HG03432 (cell line): ENCODE measurements at regions not wholly inside any gene's neighbourhood (a gene's known extent, or its start where the extent isn't known, plus 50 kb on each side); places are given as distances from the start of the nearest gene placed in this dataset.

Source experiments
- ATAC-seq: cut with Tn5 transposase; IDR thresholded peaks from one replicate; pipeline ENCODE4 v1.9.1; 2021; ENCODE audit warnings: mild to moderate bottlenecking, moderate library complexity; ENCODE audit not compliant: unreplicated experiment

DNA sequence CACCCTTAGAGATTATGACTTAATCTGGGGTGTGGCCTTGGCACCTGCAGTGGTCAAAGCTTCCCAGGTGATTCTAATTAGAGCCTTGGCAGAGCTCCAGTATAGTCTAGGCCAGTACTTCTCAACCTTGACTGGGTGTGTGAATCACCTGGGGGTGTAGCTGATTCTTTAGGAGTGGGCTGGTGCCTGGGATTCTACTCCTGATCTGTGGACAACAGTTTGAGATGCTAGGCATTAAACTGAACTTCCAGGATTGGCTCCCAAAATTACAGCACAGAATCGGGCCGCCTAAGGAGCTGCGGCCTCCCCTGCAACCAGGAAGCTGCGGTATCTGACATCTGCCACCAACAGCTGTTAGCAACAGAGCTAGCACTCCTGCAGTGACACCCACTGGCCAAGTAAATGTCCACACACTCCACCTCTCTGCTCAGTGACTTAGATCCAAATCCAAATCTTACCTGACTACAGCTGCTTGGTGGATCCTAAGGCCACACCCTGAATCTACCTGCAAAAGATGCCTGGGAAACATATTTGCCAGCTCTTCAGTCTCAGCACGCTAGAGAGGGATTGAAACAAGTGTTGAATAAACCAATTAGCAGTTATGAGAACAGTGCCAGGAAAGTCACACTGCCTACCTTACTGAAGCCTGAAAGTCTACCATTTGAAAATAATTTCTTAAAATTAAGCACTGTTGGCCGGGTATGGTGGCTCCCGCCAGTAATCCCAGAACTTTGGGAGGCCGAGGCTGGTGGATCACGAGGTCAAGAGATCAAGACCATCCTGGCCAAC lies 126.7 kb downstream of the UNC5CL start:
- no peak for ATAC-seq

DNA sequence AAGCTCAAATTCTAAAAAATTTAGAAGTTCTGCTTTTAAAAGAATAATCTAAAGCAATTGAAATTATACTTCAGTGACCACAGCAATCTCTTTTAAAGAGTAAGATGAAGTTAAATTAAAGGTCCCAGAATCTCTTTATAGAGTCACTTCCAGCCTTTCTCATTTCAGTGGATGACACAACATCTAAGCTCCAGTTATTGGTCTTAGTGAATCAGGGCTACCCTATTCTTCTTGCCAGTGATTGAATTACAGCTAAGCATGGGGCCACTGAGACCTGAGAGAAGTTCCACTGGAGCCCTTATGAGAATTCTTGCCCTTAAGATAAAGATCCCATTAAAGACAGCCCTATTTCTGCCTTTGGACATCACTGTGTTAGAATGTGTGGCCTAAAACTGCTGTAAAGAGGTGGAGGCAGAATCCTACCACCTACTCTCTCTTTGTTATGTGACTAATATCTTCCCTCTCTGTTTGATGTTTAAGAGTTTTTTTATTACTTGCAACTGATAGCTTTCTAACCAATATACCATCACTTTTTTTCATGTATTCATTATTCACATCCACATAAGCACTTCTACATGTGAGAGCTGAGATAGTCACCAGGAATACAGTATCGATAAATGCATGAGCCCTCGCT lies 128.6 kb downstream of the UNC5CL start:
- ATAC-seq: no peak

DNA sequence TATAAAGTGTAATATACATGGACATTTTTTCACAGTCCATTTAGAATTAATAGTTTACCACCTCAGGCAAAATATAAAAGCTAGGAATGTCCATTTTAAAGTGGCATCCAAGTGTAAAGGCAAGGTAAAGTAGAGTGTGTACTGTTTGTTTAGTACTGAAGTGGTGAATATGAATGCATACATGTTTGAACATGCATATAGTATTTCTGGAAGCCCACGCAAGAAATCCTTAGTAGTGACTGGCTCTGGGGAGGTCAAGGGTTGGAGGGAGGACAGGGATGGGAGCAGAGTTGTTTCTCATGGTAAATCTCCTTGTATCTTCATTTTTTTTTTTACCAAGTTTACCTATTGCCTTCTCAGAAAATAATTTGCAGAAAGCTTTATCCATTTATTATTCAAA lies 129.2 kb downstream of the UNC5CL start:
- no peak for ATAC-seq

DNA sequence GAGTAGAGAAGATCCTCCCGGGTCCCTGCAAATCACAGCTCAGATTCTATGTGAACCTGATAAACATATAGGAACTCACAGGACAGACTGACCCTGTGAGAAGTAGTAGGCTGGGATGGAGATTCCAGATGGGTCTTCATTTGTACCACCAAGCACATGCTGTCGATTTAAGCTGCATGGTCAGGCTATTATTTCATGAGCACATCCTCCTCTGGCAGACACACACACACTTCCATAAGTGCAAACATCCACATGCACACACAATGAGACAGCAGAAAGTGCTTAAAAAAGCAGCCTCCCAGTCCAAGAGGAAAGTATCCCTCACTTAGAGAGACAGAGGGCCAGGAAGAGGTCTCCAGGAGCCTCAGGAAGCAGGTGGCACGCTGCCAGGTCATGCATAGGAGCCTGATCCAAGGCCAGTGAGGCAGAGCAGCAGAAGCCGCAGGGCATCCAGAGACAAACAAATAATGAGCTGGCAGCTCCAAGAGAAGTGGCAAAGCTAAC lies 131.8 kb downstream of the UNC5CL start:
- no peak for ATAC-seq

DNA sequence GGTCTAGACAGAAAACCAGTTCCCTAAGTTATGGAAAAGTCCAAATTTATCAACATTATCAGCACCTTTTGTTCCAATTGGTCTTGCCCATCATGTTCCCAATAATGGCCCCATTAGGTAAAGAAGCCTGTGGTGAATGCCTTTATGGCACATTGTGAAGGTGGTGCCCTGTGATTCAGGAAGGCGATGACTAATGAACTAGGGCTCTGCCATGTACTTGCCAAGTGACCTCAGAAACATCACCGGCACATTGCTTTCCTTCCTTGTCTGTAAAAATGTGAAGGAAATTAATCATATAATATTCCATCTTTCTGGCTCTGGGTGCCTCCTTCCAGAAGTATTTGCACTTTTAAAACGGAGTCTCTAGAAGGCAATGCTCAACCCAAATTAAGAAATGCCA lies 132.3 kb downstream of the UNC5CL start:
- ATAC-seq: no peak

DNA sequence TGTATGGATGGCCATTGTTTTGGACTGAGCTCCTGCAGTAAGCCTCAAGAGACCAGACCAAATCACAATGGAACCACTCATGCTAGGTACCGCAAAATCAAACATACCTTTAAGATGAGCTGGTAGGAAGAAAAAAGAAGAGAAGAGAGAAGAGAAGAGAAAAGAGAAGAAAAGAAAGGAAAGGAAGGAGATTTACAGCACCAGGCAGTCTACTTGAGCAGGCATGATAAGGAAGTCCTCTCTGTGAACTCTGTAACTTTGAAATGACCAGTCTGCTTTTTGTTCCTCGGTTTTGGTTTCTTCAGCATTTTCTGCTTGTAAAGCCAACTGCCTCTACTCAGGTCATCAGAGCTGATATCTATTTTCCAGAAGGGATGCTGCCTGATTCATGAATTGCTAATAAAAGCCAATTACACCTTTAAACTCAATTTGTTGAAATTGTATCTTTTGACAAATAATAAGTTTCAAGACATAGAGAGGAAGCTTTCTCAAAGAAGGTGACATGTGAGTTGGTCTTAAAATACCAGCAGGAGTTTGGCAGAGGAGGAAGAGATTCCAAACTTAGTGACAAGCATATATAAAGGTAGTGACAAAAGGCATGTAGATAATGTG lies 134.3 kb downstream of the UNC5CL start:
- ATAC-seq: no peak

GRCh38 chr6:40903456-40903855 lies 135.6 kb downstream of the UNC5CL start:
- no peak for ATAC-seq

GRCh38 chr6:40901322-40902055 lies 137.5 kb downstream of the UNC5CL start:
- ATAC-seq: no peak

DNA sequence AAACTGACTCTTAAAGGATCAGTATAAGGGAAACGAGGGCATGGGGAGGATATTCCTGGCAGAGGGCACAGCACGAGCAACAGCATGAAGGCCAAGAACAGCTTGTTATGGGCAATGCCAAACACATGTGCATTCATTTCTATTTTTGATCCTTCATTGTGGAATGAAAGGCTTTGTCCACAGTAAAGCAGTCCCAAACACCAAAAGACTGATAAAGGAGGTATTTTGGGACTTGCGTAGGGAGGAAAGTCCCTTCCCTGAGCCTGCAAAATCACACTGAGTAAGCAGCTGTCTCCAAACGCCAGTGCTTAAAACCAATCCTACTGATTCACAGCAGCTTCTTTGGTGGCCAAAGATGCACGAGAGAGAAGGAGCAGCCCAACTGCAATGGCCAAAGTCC lies 138.2 kb downstream of the UNC5CL start:
- no peak for ATAC-seq

GRCh38 chr6:40899684-40900155 lies 139.3 kb downstream of the UNC5CL start:
- ATAC-seq: no peak

GRCh38 chr6:40898073-40898472 lies 140.9 kb downstream of the UNC5CL start:
- no peak for ATAC-seq

- no peak for ATAC-seq
Observed at GRCh38 chr6:40897390-40898003, 141.5 kb downstream of the UNC5CL start.

DNA sequence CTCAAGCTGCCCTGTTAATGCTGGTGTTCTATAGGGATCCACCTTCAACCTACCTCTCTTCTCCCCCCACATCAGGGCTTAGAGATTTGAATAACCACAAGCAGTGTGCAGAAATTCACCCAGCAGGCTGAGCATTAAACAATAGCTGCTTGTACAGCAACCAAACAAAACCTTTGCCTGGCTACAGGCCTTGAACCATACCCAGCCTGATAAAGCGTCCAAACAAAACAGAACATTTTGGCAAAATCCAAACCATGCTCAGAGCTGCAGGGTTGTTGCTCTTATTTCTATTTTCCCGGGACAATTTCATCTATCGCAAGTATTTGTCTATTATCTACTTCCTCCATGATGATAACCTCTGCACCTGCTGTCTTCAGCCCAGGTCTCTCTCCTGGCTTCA lies 142.3 kb downstream of the UNC5CL start:
- no peak for ATAC-seq

DNA sequence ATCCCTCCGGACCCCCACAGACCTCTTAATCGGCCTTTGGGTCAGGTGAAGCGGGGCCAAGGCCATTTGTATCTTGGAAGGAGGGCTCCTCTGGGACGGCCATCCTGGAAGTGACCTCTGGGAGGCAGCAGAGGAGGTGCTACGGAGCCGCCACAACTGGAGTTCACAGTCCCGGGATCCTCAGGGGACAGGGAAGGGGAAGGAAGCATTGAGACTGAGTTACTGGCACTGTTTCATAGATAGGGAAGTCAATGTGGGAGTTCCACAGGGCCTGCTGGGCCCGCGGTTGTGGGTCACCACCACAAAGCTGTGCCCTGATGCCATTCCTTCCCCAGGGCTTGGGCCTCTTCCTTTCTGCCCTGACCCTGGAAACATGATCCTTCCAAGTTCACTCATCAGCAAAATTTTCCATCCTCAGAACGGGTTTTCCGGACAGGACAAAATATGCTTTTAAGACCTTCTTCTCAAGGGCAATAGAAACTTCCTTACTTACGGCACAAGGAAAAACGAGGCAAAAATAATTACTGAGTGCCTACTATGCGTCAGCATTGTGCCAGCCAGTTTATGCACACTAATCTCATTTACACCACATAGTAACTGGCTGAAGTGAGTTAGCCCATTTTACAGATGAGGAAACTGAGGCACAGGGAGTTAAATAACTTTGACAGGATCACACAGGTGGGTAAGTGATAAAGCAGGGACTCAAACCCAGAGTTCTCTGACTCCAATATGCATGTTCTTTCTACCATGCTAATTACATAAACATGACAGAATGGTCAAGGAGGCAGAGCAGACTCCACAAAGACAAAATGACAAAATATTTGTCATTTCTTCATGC lies 143.8 kb downstream of the UNC5CL start:
- ATAC-seq: no peak

DNA sequence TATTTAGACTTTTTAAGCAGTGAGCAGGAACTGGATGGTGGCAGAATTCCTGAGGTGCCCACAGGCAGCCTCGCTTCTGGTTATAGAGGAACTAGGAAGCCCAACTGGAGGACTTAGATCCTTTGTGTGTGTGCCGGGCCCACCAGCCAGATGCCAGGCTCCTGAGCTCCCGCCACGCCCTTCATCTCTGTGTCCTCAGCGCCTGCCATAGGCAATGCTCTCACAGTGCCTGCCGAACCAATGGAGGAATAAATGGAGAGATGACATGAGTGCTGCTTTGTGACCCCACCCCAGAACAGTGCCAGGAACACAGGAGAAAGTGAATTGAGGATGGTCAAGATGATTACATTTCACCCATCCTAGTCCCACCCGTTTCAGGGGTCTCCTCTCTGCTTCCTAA lies 146.0 kb downstream of the UNC5CL start:
- no peak for ATAC-seq

DNA sequence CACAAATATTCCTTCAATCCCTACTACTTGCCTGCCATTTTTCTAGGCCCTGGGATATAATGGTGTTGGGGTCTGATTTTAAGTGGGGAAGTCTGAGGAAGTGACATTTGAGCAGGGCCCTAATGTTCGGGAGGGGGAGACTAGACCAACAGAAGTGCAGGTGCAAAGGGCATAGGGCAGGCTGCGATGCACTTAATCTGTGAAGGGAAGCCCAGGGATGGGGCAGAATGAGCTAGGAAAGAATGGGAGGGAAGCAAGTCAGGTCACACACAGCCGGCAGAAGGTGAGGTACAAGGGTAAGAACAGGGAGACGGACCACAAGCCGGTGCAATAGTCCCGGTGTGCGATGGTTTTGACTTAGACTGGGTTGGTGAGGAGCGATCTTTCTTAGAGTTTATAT lies 146.8 kb downstream of the UNC5CL start:
- ATAC-seq: no peak

- ATAC-seq: no peak
Observed at GRCh38 chr6:40891686-40892085, 147.3 kb downstream of the UNC5CL start.

DNA sequence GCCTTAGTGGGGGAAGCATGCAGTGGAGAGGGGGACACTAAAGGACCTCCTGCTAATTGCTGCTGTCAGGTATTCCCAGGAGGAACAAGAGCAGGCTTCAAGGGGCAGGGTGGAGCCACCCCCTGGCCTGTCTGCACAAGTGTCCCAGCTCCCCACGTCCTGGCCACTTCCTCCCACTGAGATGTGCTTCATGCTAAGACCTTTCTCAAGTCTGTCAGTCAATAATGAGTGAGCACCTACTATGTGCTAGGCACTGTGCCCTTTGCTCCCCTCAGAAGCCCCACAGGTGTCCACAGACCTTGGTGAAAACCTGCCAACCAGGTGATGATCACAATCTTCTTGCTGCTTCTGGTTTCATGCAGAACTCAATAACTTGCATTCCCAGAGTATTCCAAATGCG lies 147.9 kb downstream of the UNC5CL start:
- ATAC-seq: no peak

- no peak for ATAC-seq
Observed at GRCh38 chr6:40889137-40889832, 149.7 kb downstream of the UNC5CL start.
